Inflammatory macrophage treated with lipopolysaccharide for 1 hour (primary cell): ENCODE measurements at regions not wholly inside any gene's neighbourhood (a gene's known extent, or its start where the extent isn't known, plus 50 kb on each side); places are given as distances from the start of the nearest gene placed in this dataset.
"Not testable (repeated sequence)": the region's sequence is repeated elsewhere in the genome, so short reads cannot be mapped to it uniquely, and the experiment has no call there.

Experiments used
- DNase-seq, 2 donors: peaks; one replicate each; pipeline ENCODE4 v3.0.0-alpha.2; 2020 to 2022

DNA sequence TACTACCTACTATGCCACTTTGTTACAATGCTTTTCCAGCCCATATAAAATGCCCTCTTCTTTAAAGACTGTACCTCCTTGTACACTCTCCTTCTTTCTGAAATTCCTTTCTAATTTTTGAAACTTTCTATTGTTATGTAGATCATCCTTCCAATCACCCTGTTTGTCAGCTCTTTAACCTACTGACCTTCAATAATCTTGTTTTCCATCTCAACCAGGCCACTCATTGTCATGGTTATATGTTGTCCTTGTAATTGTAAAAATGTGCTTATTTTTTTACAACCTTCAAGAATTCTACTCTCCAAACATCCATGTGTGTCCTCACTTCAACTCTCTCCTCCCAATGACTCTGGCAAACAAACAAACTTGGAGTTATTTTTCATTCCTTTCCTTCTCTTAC is 1172.6 kb upstream of the CELF2 start:
- no peak for DNase-seq

- DNase-seq: no peak
These were observed 1169.4 kb upstream of the CELF2 start for GRCh38 chr10:9848278-9848677.

DNA sequence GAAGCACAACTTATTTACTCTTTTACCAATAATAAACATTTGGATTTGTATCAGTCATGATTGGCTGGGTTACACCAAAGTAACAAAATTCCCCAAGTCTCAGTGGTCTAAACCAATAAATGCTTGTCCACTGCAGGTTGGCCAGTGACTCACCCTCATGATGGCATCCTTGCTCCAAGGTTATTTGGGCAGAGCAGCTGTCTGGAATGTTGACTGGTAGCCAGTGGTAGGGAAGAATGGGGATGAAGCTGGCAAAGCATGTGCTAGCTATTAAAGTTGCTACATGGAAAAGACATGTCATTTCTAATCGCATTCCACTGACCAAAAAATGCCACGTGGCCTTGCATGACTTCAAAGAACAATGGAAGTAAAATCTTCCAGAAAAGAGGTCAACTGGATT is 1168.7 kb upstream of the CELF2 start:
- no peak for DNase-seq

DNA sequence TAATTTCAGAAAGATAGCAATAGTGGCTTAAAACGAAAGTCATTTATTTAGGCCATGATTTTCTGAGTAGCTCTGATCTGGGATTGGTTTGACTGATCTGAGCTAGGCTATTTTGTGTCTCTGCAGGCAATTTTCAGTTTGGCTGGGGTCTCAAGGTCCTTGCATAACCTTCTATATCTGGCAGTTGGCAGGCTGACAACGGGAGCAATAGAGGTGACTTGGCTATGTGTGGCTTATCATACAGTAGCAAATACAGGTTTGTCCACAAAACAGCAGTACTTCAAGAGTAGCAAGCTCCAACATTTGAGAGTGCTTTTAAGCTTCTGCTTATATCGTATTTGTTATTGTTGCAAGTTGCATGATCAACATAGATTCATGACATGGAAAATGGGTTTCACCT is 1167.3 kb upstream of the CELF2 start:
- DNase-seq: no peak

DNA sequence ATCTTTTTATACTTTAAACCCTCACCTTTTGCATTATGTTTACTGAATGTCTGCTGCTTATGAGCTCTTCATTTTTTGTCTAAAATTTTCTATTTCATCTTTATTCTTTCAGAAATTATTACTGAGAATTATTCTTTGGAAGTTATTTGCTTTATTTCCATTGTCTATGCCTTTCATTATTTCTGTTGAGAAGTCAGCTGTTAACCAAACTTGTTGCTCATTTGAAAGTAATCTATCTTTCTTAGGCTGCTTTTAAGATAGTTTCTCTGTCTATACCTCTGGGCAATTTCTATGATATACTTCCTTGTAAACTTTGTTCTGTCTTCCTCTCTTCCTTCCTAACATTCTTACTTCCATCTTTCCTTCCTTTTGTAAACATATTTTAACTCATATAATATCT is 1165.9 kb upstream of the CELF2 start:
- DNase-seq: no peak

DNA sequence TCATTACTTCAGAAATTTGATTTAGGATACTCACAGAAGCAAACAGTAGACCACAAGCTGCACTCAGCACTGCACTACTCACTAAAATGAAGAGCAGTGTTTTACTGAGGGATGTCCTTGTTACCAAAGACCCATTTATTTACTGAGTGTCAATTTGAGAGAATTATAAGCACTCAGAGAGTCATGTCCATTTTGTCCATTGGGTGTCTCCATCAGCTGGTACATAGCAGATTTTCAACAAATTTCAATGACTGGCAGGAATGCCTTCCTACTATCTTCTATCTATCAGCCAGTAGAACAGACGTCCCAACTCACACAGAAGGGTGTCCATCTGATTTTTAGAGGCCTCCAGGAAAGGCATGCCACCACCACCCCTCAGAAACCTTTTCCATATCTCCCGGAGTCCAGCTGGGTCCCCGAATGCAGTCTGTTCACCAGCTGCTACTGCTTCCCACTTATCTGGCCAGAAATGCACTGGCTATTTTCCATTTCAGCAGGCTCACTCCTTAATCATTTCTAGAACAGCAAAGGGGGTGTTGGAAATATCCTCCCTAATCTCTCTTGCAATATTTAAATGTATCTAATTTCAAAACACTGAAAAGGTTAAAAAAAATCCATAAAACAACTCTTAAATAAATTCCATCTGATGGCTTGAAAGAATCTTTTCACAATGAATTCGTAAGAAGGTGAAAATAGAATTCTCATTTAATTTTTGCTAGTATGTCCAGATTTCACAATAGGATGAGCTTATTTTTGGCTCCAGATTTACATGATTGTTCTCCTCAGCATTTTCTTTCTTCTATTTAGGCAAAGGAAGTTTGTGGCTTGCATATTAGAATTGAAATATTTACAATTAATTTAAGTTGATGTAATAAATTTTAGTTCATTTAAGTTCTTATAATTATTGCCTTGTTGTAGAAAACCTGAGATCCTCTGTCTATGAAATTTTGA is 1164.0 kb upstream of the CELF2 start:
- DNase-seq: no peak

DNA sequence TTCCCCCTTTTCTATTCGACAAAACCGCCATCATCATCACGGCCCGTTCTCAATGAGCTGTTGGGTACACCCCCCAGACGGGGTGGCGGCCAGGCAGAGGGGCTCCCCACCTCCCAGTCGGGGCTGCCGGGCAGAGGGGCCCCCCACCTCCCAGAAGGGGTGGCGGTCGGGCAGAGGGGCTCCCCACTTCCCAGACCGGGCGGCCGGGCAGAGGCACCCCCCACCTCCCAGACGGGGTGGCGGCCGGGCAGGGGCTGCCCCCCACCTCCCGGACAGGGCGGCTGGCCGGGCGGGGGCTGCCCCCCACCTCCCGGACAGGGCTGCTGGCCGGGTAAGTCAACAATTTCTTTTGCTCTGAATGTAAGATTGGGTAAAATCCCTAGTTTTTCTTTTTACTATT is 1162.2 kb upstream of the CELF2 start:
- not testable (repeated sequence) for DNase-seq

GRCh38 chr10:9858816-9859215 is 1158.9 kb upstream of the CELF2 start:
- no peak for DNase-seq

DNA sequence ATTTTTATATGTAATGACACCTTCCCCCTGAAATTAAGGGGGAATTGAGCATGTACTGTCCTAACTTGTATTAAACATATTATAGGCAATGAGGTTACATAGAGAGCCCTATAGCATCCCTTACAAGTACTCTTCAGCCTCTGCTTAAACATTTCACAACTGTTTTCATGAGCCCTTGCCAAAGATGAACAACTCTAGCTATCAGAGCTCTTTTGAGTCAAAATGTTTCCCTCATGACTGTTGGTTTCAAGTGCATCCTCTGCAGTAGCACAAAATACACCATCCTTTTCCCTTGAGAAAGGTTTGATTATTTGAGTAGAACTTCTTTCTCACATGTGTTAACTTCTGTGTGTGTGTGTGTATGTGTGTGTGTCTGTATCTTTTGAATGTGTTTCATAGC is 1157.6 kb upstream of the CELF2 start:
- DNase-seq: no peak

DNA sequence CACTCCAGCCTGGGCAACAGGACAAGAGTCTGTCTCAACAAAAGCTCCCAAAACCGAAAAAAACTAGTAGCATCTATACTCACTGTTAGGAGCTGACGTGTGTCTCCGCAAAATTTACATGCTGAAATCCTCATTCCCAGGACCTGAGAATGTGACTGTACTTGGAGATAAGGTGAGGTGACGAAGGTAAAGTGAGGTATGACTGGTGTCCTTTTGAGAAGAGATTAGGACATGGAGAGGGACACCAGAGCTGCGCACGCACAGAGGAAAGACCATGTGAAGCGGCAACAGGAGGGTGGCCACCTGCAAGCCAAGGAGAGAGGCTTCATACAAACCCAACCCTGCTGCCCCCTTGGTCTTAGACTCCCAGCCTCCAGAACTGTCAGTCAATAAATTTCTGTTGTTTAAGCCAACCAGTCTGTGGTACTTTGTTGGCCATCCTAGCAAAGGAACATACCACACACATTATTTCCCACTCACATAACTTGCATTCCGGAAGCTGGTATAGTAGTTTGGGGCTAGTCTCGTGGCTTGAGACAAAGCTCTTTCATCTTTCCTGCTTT is 1154.0 kb upstream of the CELF2 start:
- no peak for DNase-seq

- DNase-seq: no peak
These were observed 1149.2 kb upstream of the CELF2 start for GRCh38 chr10:9868499-9868898.

GRCh38 chr10:9869205-9869604 is 1148.5 kb upstream of the CELF2 start:
- no peak for DNase-seq

DNA sequence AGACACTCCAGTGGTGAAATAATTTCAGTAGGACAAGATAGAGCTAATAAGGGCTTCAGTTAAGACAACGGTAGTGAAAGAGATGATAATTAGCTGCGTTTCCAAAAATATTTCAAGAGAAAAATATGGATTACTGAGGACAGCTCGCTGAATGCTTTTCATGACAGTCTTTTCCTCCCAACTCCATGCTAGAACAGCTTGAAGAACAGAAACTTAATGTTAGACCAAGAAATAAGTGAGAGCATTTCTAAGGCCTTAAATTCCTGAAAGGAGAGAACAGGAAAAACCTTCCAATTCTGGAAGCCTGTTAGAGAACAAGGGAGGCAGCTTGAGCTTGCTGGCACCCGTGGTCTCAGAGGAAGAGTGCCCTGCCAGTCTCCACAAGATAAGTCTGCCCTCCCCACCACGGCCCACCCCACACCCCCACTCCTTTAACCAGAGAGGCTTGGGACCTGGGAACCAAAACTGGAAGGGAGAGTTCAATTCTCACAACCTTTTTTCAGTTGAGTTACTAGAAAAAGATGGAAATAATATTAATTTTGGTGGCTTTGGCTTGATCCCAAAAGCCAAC is 1148.0 kb upstream of the CELF2 start:
- DNase-seq: no peak

- no peak for DNase-seq
These were observed 1142.3 kb upstream of the CELF2 start for GRCh38 chr10:9875353-9875752.

DNA sequence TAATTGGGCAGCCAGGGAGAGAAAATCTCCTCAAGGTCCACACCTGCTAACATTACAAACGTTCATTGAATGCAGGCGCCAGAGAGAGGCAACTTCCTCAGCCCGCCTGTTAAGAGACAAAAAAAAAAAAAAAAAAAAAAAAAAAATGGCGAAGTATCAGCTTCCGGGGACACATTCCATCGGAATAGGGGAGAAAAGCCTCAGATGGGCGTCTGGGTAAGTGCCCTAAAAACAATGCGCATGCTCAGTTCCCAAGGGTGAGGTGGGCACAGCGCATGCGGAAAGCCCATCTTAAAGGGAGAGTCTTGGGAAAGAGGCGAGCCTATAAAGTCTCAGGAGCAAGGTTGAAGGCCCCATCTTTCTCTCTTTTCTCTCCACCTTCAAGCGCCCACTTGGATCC is 1139.7 kb upstream of the CELF2 start:
- no peak for DNase-seq

DNA sequence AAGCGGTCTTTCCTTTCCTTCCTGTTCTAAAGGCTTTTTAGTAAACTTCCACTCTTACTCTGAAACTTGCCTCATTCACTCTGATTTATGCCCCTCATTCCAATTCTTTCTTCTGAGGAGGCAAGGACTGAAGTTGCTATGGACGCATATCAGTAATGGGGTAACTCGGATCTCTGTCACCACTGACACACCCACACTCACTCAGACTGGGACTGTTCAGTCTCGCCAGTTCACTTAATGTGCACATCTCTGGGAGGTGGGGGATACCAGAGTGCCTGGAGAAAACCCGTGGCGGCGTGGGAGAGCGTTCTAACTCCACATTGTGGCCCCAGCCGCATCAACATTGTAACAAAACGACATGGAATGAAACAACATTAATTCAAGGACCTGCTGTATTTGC is 1139.3 kb upstream of the CELF2 start:
- DNase-seq: no peak

- DNase-seq: no peak
These were observed 1131.9 kb upstream of the CELF2 start for GRCh38 chr10:9885761-9886160.

DNA sequence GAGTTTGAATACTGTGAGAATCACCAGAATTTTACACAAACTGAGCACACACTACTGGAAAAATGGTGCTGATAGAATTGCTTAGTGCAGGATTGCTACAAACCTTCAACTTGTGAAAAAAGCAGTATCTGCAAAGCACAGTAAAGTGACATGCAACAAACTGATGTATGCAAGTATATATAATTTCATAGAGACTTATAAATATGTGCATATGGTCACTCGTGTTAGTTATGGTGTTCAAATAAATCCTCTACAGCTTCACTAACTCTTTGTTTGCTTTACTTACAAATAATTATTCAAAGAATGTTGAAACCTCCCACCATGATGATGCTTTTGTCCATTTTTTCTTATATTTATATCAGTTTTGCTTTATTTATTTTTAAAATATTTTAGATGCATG is 1130.9 kb upstream of the CELF2 start:
- DNase-seq: no peak

- DNase-seq: no peak
These were observed 1122.2 kb upstream of the CELF2 start for GRCh38 chr10:9895453-9895852.

DNA sequence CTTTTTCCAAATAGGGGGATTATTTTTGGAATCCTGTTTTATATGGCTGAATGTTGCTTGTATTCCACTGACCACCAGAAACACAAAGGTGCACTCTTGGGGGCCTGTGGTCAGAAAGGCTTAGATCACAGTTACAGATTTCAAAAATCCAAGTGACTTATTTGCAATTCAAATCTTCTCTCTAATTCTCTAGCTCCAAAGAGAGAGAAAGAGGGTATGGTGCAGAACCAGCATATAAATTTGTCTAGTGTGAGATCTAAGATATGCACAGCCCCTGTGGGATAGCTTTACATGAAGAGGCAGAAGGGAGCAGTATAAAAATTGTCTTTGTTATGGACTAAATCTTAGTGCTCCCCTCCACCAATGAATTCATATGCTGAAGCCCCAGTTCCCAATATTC is 1121.7 kb upstream of the CELF2 start:
- DNase-seq: no peak

DNA sequence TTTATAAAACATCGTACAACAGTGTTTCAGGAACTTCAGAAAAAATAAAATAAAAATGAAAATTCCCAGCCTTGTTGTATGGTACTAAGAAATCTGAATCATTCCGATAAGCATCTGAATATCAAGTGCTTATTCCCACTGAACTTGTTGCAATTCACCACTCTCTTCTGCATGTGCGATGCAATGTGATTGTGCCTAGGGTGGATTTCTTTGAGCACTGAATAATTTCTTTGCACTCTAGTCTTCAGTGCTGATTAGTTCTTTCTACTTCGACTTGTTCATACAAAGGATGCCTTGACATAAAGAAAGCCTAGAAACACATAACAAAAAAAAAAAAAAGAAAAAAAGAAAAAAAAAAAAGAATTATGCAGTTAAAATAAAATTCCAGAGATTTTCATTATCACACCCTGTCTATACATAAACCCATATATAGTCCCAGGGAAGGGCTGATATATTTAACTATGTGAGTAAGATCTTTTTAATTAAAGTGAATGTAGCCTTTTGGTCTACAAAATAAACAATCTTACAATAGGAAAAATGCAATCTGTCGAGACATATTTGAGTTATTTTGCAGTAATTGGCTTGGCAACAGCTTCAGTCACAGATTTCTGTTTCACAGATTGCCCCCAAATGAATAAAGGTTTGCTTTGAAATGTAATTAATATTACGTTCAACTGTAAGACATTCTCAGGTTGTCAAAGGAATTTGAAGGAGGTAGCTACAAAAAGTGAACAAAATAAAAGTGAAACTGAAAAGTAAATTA is 1118.9 kb upstream of the CELF2 start:
- DNase-seq: no peak

DNA sequence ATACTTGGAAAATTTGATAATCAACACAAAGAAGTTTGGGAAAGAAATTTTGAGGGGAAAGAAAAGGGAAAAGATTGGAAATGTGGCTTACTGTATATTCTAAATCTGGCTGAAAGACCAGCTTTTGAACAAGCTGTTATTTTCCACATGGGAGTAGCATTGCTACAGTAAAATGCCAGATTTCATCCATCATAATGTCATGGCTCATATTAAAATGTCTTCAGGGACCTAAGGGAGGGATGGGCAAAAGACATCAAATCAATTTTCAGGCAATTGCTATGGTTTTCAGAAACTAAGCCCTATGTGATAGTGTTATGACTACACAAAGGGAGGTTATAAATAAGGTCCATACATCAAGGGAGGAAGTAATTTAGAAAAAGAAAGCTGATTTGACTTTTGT is 1116.9 kb upstream of the CELF2 start:
- DNase-seq: no peak

DNA sequence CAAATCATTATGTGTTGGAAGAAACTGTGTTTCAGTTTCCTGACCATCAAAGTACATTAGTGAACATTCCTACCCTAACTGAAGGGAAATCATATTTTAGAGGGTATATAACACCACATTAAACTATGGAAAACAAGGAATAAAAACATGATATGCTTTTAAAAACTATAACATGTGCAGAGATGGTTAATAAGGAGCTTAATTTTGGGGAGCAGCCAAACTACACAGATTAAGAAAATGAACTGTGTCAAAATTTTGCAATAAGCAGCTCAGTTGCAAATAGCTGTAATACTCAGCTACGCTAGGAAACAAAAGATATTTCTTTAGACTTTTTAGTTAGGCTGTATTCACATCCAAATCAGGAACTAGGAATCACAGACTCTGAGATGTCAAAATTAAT is 1115.7 kb upstream of the CELF2 start:
- no peak for DNase-seq

- DNase-seq: no peak
These were observed 1107.2 kb upstream of the CELF2 start for GRCh38 chr10:9910446-9910845.
